HG02678 (cell line): ENCODE measurements at regions not wholly inside any gene's neighbourhood (a gene's known extent, or its start where the extent isn't known, plus 50 kb on each side); places are given as distances from the start of the nearest gene placed in this dataset.
A peak's percentile ranks its signal among the peaks of the same experiment; 100 is the strongest.
"Not testable (repeated sequence)": the region's sequence is repeated elsewhere in the genome, so short reads cannot be mapped to it uniquely, and the experiment has no call there.

Source experiments
- ATAC-seq: cut with Tn5 transposase; IDR thresholded peaks from one replicate; pipeline ENCODE4 v1.9.1; 2021; ENCODE audit warnings: mild to moderate bottlenecking, moderate library complexity; ENCODE audit not compliant: unreplicated experiment

GRCh38 chr2:43074592-43075053 is 151.8 kb downstream of the ZFP36L2 start:
- ATAC-seq: no peak

- no peak for ATAC-seq
Measured at GRCh38 chr2:43074052-43074451, 152.4 kb downstream of the ZFP36L2 start.

GRCh38 chr2:43073401-43073825 is 153.0 kb downstream of the ZFP36L2 start:
- ATAC-seq: no peak

GRCh38 chr2:43071599-43072550 is 154.5 kb downstream of the ZFP36L2 start:
- ATAC-seq: no peak

- ATAC-seq: no peak
Measured at GRCh38 chr2:43070676-43071502, 155.5 kb downstream of the ZFP36L2 start.

- no peak for ATAC-seq
Measured at GRCh38 chr2:43070030-43070429, 156.4 kb downstream of the ZFP36L2 start.

- no peak for ATAC-seq
Measured at GRCh38 chr2:43068631-43069517, 157.5 kb downstream of the ZFP36L2 start.

GRCh38 chr2:43068041-43068533 is 158.3 kb downstream of the ZFP36L2 start:
- no peak for ATAC-seq

GRCh38 chr2:43067254-43068040 is 159.0 kb downstream of the ZFP36L2 start:
- ATAC-seq: no peak

DNA sequence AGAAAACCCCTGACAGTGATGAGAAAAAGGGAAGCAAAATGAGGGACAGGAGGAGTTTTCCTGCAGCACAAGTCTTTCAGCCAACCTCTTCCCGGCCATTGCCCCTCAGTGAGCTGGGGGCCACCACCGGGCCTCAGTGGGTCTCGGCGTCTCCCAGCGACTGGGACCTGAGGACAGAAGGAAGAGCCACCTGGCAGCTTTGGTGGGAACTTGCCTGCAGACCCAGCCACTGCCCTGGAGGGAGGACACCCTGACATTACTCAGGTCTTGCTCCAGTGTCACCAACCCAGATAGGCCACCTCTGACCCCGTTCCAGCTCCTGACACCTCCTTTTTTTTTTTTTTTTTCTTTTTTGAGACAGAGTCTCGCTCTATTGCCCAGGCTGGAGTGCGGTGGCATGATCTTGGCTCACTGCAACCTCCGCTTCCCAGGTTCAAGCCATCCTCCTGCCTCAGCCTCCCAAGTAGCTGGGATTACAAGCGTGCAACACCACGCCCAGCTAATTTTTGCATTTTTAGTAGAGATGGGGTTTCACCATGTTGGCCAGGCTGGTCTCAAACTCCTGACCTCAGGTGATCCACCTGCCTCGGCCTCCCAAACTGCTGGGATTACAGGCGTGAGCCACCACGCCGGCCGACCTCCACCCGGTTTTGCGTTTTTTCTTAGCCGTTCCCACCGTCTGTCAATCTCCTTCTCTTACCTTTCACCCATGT is 159.7 kb downstream of the ZFP36L2 start:
- not testable (repeated sequence) for ATAC-seq

DNA sequence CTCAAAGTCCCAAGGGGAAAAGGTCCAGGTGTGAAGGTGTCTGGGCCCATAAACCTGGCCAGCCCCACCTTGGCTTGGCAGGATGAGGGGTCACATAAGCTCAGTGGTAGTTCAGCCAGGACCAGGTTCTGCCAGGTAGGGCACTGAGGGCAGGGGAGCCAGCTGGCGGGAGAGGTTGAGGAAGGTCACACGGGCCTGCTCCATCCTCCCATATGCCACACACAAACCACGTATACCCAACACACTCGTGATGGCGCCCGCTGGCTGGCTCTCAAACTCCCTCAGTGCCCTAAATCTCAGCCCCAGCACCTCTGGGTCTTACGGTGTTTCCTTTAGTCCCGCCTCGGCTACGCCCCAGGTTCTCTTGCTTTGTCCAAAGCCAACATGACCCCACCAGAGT is 160.5 kb downstream of the ZFP36L2 start:
- no peak for ATAC-seq

DNA sequence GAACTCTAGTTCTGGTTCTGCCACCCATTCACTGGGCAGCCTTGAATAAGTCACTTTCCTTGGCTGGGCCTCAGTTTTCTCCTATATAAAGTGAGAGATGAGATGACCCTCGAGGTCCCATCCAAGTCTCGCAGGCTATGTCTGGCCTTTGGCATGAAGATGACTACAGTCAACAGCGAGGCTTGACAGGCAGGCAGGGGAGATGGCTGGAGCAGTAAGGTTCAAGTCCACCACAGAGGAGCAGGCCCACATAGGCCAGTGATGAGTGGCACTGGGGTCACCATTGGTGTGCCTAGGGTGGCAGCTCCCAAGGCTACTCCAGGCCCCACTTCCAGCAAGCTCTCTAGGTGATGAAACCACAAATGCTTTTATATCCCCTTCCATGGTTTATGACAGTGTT is 161.4 kb downstream of the ZFP36L2 start:
- ATAC-seq: no peak

- not testable (repeated sequence) for ATAC-seq
Measured at GRCh38 chr2:43063096-43063495, 163.3 kb downstream of the ZFP36L2 start.

DNA sequence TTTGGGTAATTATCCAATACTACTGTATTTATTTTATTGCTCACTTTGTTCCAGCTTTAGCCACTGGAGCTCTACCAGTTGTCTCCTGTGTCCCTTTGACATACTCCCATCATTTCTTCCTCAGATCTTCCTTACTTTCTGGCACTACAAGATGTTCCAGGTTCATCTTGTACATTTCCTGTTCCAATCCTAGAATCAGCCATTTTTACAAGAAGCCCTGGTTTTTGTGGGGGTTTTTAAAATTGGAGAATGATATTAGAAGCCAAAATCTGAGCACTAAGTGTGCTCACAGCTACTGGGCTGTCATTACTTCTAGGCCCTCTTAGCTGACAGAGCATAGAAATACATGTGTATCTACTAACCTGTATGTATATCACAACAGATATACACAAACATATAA is 164.3 kb downstream of the ZFP36L2 start:
- ATAC-seq: no peak

GRCh38 chr2:43060390-43061016 is 165.9 kb downstream of the ZFP36L2 start:
- ATAC-seq: no peak

- ATAC-seq: peak; percentile 77
Measured at GRCh38 chr2:43059183-43059897, 167.1 kb downstream of the ZFP36L2 start.

DNA sequence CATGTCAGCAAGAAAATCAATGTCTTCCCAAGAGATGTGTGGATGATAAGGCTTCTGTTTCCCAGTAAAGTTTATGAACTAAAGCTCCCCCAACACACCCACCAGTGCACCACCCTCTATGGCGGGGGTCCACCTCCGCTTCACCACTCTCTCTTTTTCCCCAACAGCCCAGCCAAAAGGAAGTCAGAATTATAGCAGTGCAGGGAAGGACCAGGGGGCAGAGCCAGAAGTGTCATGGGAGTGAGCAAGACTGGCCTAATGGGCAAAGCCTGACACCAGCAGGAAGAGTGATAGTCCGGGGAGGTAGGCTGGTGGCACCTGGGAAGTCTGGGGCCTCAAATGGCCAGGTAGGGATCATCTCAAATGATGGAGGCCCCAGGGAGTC is 167.7 kb downstream of the ZFP36L2 start:
- ATAC-seq: no peak
